Calu3 (cell line): ENCODE measurements at regions not wholly inside any gene's neighbourhood (a gene's known extent, or its start where the extent isn't known, plus 50 kb on each side); places are given as distances from the start of the nearest gene placed in this dataset.

Source experiments
- BruUV-seq: library from RNA; stranded (reverse); fragments of 400-500 nt; replicated peaks from 2 replicates; lab custom pipeline; 2021; lab: Mats Ljungman, UMichigan
- CTCF ChIA-PET: fragments of 300-600 bp; sonication (Branson Sonifier 250); formaldehyde crosslinking; loops from one replicate; lab custom pipeline; 2022; ENCODE audit warnings: antibody characterized with exemption; lab: Charles Lee
- DNase-seq: peaks from one replicate; pipeline ENCODE4 v3.0.0; 2022
- H3K27ac Mint-ChIP-seq: one replicate; pipeline ENCODE4 v1.8.0; 2022; ENCODE audit warnings: mixed read lengths; ENCODE audit not compliant: unreplicated experiment
- H3K27me3 Mint-ChIP-seq: one replicate; pipeline ENCODE4 v1.8.0; 2022; ENCODE audit warnings: mixed read lengths; ENCODE audit not compliant: unreplicated experiment
- H3K36me3 Mint-ChIP-seq: one replicate; pipeline ENCODE4 v1.8.0; 2022; ENCODE audit warnings: mild to moderate bottlenecking, moderate library complexity, mixed read lengths; ENCODE audit not compliant: insufficient read depth, unreplicated experiment
- H3K4me1 Mint-ChIP-seq: one replicate; pipeline ENCODE4 v1.8.0; 2022; ENCODE audit warnings: mild to moderate bottlenecking, low read depth, mixed read lengths; ENCODE audit not compliant: unreplicated experiment
- H3K4me3 Mint-ChIP-seq: one replicate; pipeline ENCODE4 v1.8.0; 2022; ENCODE audit warnings: mild to moderate bottlenecking, low read depth, moderate library complexity, mixed read lengths; ENCODE audit not compliant: unreplicated experiment
- H3K9me3 Mint-ChIP-seq: one replicate; pipeline ENCODE4 v1.8.0; 2022; ENCODE audit warnings: low read depth, mixed read lengths; ENCODE audit not compliant: unreplicated experiment
- intact Hi-C: fragments of 100-400 bp; cut with micrococcal nuclease; formaldehyde crosslinking; loops from one replicate; pipeline ENCODE4 v1.10.0; 2022; ENCODE audit not compliant: unreplicated experiment
- TF ChIP-seq, protein P1 (sequence below): fragments of 200-600 bp; IDR thresholded peaks from one replicate; pipeline ENCODE4 v1.8.0; 2022; ENCODE audit warnings: antibody characterized with exemption; ENCODE audit not compliant: unreplicated experiment

- Mint-ChIP-seq H3K4me1 (peaks cover 28% of the 10 kb centered on the region), H3K27ac (no peak overlapping the region), H3K36me3 (no peaks in the 10 kb centered on the region), H3K9me3 (no peaks in the 10 kb centered on the region), H3K4me3 (no peak overlapping the region), H3K27me3 (no peaks in the 10 kb centered on the region)
- CTCF ChIA-PET, result no interaction called here
- DNase-seq, result no peak
- TF ChIP-seq, protein P1, sequence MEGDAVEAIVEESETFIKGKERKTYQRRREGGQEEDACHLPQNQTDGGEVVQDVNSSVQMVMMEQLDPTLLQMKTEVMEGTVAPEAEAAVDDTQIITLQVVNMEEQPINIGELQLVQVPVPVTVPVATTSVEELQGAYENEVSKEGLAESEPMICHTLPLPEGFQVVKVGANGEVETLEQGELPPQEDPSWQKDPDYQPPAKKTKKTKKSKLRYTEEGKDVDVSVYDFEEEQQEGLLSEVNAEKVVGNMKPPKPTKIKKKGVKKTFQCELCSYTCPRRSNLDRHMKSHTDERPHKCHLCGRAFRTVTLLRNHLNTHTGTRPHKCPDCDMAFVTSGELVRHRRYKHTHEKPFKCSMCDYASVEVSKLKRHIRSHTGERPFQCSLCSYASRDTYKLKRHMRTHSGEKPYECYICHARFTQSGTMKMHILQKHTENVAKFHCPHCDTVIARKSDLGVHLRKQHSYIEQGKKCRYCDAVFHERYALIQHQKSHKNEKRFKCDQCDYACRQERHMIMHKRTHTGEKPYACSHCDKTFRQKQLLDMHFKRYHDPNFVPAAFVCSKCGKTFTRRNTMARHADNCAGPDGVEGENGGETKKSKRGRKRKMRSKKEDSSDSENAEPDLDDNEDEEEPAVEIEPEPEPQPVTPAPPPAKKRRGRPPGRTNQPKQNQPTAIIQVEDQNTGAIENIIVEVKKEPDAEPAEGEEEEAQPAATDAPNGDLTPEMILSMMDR, result no peak
- BruUV-seq, result no TSS peak
- intact Hi-C loops, result loop anchor here (5.0 to 10.0 kb wide), 2 partner anchors 35 to 63 kb away; no protein-coding TSS in a partner anchor
Observed at GRCh38 chr1:117267232-117267774, 56.6 kb upstream of the VTCN1 start.

DNA sequence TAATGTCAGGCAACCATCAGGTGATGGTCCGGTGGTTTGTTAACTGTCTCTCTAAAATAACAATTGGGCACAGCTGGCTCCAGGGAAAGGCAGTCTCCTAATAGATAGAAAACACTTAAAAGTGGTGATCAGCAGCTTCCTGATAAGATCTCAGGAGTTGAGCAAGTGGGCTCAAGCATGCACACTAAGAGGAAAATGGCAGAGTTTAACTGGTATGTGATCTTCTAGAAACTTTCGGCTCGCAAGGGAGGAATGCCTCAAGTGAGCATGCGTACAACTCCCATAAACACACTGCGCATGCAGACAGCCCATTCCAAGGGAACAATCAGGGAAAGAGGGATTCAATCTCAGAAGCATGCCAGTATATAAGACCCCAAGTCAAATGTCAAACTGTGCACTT lies 52.2 kb upstream of the VTCN1 start:
- Mint-ChIP-seq H3K27ac (no peak overlapping the region), H3K36me3 (no peaks in the 10 kb centered on the region), H3K27me3 (no peaks in the 10 kb centered on the region), H3K4me1 (peaks cover 8% of the 10 kb centered on the region), H3K4me3 (no peak overlapping the region), H3K9me3 (peaks cover 3% of the 10 kb centered on the region)
- intact Hi-C loops, result loop anchor here (10.0 kb wide), 1 partner anchor 58 kb away; no protein-coding TSS in a partner anchor
- no peak for DNase-seq
- TF ChIP-seq, protein P1, result no peak
- CTCF ChIA-PET, result no interaction called here
- no TSS peak for BruUV-seq

- intact Hi-C loops, result loop anchor here (10.0 kb wide), 1 partner anchor 57 kb away; no protein-coding TSS in a partner anchor
- BruUV-seq, result no TSS peak
- Mint-ChIP-seq H3K4me1 (no peaks in the 10 kb centered on the region), H3K36me3 (no peaks in the 10 kb centered on the region), H3K27ac (no peak overlapping the region), H3K4me3 (no peak overlapping the region), H3K27me3 (no peaks in the 10 kb centered on the region), H3K9me3 (peaks cover 3% of the 10 kb centered on the region)
- TF ChIP-seq, protein P1, result no peak
- CTCF ChIA-PET, result no interaction called here
- no peak for DNase-seq
Observed at GRCh38 chr1:117261424-117261785, 50.7 kb upstream of the VTCN1 start.

DNA sequence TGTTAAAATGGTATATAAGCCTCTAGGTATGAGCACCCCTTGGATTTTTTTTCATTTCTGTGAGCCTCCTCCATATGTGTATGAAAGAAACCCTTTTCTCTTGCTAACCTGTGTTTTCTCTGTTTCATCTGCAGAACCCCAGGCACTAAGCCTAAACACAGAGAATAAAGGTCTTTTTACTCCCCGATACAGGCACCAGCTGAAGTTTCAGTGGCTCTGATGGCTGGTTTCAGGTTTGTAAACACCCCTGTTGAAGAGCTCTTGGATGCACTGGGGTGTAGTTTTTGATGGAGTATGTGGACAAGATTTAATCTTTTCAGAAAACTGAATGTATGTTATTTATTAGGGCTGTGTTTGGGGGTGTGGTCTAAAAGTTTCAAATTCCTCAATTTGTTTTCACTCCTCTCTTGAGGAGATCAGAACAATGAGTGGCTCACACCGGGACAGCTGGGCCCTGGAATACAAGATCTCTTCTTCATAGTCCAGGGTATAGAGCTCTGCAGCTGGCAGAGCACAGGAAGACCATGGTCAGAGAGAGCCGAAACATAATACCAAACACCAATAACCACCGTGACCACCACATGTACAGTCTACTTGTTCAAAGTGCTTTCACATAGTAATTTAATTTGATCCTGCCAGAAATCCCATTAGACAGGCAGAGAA lies 50.2 kb upstream of the VTCN1 start:
- Mint-ChIP-seq H3K4me1 (no peaks in the 10 kb centered on the region), H3K36me3 (no peaks in the 10 kb centered on the region), H3K27me3 (no peaks in the 10 kb centered on the region), H3K4me3 (no peak overlapping the region), H3K9me3 (peaks cover 3% of the 10 kb centered on the region), H3K27ac (no peak overlapping the region)
- DNase-seq, result no peak
- CTCF ChIA-PET, result no interaction called here
- TF ChIP-seq, protein P1, result no peak
- no TSS peak for BruUV-seq
- intact Hi-C loops, result loop anchor here (10.0 kb wide), 1 partner anchor 56 kb away; no protein-coding TSS in a partner anchor
